ENCODE measurements at regions not wholly inside any gene's neighbourhood (a gene's known extent, or its start where the extent isn't known, plus 50 kb on each side); places are given as distances from the start of the nearest gene placed in this dataset.

- Histone ChIP-seq H3K4me2 (ENCODE audit: low read length) (no peak overlapping the region), H3K27ac (ENCODE audit: low read depth, low read length) (no peak overlapping the region), H3K27me3 (ENCODE audit: control insufficient read depth, low read length) (no peaks in the 10 kb centered on the region), H3K4me3 (ENCODE audit: low read length) (no peak overlapping the region), H4K20me1 (ENCODE audit: control insufficient read depth, insufficient read depth, low read depth, low read length) (no peaks in the 10 kb centered on the region), H3K9me2 (replicated peaks; ENCODE audit: control insufficient read depth, low read length) (no peaks in the 10 kb centered on the region), H3K9me3 (ENCODE audit: control insufficient read depth, insufficient read depth, low read length) (peaks cover 10% of the 10 kb centered on the region; the same call in 1 of the 2 replicates), H3K36me3 (ENCODE audit: control insufficient read depth, low read length) (no peaks in the 10 kb centered on the region), H3F3A (ENCODE audit: control insufficient read depth, insufficient read depth) (no peaks in the 10 kb centered on the region), H3K79me2 (ENCODE audit: control insufficient read depth, low read length) (no peaks in the 10 kb centered on the region), H3K4me1 (ENCODE audit: control insufficient read depth, low read length) (no peaks in the 10 kb centered on the region)
- TF ChIP-seq CTCF (IDR thresholded peaks at IDR 0.05; ENCODE audit: low read depth, low read length, poor library complexity, severe bottlenecking) (no peak), EZH2phosphoT487 (IDR thresholded peaks at IDR 0.05; ENCODE audit: borderline replicate concordance, low read length) (no peak)
Measured at GRCh38 chr7:68243128-68243527, 1246.5 kb downstream of the TYW1 start.

DNA sequence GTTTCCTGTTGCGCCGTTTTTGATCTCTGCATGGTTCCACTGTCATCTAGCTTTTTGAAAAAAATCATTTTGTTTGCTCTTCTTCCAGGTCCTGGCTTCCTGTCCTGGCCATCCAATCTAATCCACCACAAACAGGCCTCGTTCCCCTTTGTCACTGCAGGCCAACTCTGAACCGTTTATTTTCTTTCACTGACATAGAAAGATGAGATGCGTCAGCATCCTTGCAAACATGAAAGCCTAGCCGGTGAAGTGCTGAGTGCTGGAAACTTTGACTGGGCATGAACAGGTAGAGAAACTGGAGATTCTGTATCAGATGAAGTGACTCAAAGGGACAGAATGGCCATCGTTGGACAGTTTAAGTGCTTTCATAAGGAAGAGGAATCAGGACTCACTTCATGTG, 1247.8 kb downstream of the TYW1 start:
- Histone ChIP-seq H3K27ac (ENCODE audit: low read depth, low read length) (no peak overlapping the region), H3K4me2 (ENCODE audit: low read length) (no peak overlapping the region), H3K27me3 (ENCODE audit: control insufficient read depth, low read length) (no peaks in the 10 kb centered on the region), H3K36me3 (ENCODE audit: control insufficient read depth, low read length) (no peaks in the 10 kb centered on the region), H3K79me2 (ENCODE audit: control insufficient read depth, low read length) (no peaks in the 10 kb centered on the region), H4K20me1 (ENCODE audit: control insufficient read depth, insufficient read depth, low read depth, low read length) (no peaks in the 10 kb centered on the region), H3K4me1 (ENCODE audit: control insufficient read depth, low read length) (no peaks in the 10 kb centered on the region), H3K9me3 (ENCODE audit: control insufficient read depth, insufficient read depth, low read length) (peaks cover 17% of the 10 kb centered on the region; the same call in 1 of the 2 replicates), H3K4me3 (ENCODE audit: low read length) (no peak overlapping the region), H3F3A (ENCODE audit: control insufficient read depth, insufficient read depth) (no peaks in the 10 kb centered on the region; the same call in 1 of the 2 replicates), H3K9me2 (replicated peaks; ENCODE audit: control insufficient read depth, low read length) (no peaks in the 10 kb centered on the region)
- TF ChIP-seq CTCF (IDR thresholded peaks at IDR 0.05; ENCODE audit: low read depth, low read length, poor library complexity, severe bottlenecking) (no peak), EZH2phosphoT487 (IDR thresholded peaks at IDR 0.05; ENCODE audit: borderline replicate concordance, low read length) (no peak)

GRCh38 chr7:68245688-68246087, 1249.1 kb downstream of the TYW1 start:
- Histone ChIP-seq H3K9me3 (ENCODE audit: control insufficient read depth, insufficient read depth, low read length) (peaks cover 16% of the 10 kb centered on the region; the same call in 1 of the 2 replicates), H3K27ac (ENCODE audit: low read depth, low read length) (no peak overlapping the region), H3K27me3 (ENCODE audit: control insufficient read depth, low read length) (no peaks in the 10 kb centered on the region), H3K36me3 (ENCODE audit: control insufficient read depth, low read length) (no peaks in the 10 kb centered on the region), H4K20me1 (ENCODE audit: control insufficient read depth, insufficient read depth, low read depth, low read length) (no peaks in the 10 kb centered on the region), H3K9me2 (replicated peaks; ENCODE audit: control insufficient read depth, low read length) (no peaks in the 10 kb centered on the region; the same call in 1 of the 2 replicates), H3K4me3 (ENCODE audit: low read length) (no peak overlapping the region), H3K4me2 (ENCODE audit: low read length) (no peak overlapping the region), H3K4me1 (ENCODE audit: control insufficient read depth, low read length) (no peaks in the 10 kb centered on the region), H3F3A (ENCODE audit: control insufficient read depth, insufficient read depth) (no peaks in the 10 kb centered on the region; the same call in 1 of the 2 replicates), H3K79me2 (ENCODE audit: control insufficient read depth, low read length) (no peaks in the 10 kb centered on the region)
- TF ChIP-seq EZH2phosphoT487 (IDR thresholded peaks at IDR 0.05; ENCODE audit: borderline replicate concordance, low read length) (no peak), CTCF (IDR thresholded peaks at IDR 0.05; ENCODE audit: low read depth, low read length, poor library complexity, severe bottlenecking) (no peak)

All from DOHH2 (cell line).